ENCODE measurements at regions not wholly inside any gene's neighbourhood (a gene's known extent, or its start where the extent isn't known, plus 50 kb on each side); places are given as distances from the start of the nearest gene placed in this dataset.

- TF ChIP-seq, protein P1, sequence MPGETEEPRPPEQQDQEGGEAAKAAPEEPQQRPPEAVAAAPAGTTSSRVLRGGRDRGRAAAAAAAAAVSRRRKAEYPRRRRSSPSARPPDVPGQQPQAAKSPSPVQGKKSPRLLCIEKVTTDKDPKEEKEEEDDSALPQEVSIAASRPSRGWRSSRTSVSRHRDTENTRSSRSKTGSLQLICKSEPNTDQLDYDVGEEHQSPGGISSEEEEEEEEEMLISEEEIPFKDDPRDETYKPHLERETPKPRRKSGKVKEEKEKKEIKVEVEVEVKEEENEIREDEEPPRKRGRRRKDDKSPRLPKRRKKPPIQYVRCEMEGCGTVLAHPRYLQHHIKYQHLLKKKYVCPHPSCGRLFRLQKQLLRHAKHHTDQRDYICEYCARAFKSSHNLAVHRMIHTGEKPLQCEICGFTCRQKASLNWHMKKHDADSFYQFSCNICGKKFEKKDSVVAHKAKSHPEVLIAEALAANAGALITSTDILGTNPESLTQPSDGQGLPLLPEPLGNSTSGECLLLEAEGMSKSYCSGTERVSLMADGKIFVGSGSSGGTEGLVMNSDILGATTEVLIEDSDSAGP (CRISPR knock-in tag; IDR thresholded peaks at IDR 0.05; ENCODE audit: borderline replicate concordance): peak; percentile 70; the same call in 1 of the 2 replicates
- TF ChIP-seq GMEB2 (CRISPR knock-in tag; IDR thresholded peaks at IDR 0.05; ENCODE audit: low read depth) (no peak), HNRNPLL (IDR thresholded peaks at IDR 0.05; ENCODE audit: low read depth, low read length, poor library complexity, severe bottlenecking) (peak; percentile 56), MAF1 (CRISPR knock-in tag; IDR thresholded peaks at IDR 0.05; ENCODE audit: borderline replicate concordance) (0 out of 2 replicates have a peak, but pooled peaks have one; percentile 25), MYC (CRISPR knock-in tag; IDR thresholded peaks at IDR 0.05; ENCODE audit: borderline replicate concordance) (no peak), ZNF3 (CRISPR knock-in tag; IDR thresholded peaks at IDR 0.05) (peak; percentile 92), FOXA1 (IDR thresholded peaks at IDR 0.05) (no peak), FOXA1 (CRISPR knock-in tag; IDR thresholded peaks at IDR 0.05) (peak; percentile 14; the same call in 1 of the 2 replicates), XRCC5 (optimal IDR thresholded peaks at IDR 0.05; ENCODE audit: low read length) (peak; percentile 87), TSC22D2 (CRISPR knock-in tag; IDR thresholded peaks at IDR 0.05; ENCODE audit: borderline replicate concordance) (peak; percentile 54; the same call in 1 of the 2 replicates), NFATC3 (CRISPR knock-in tag; IDR thresholded peaks at IDR 0.05) (no peak), FOSL2 (CRISPR knock-in tag; IDR thresholded peaks at IDR 0.05) (peak; percentile 37; the same call in 1 of the 2 replicates), SALL1 (CRISPR knock-in tag; IDR thresholded peaks at IDR 0.05) (0 out of 2 replicates have a peak, but pooled peaks have one; percentile 32), KDM1A (CRISPR knock-in tag; IDR thresholded peaks at IDR 0.05) (peak; percentile 77), ZNF782 (CRISPR knock-in tag; IDR thresholded peaks at IDR 0.05; ENCODE audit: borderline replicate concordance) (0 out of 2 replicates have a peak, but pooled peaks have one; percentile 20)
- TF ChIP-seq, protein P2, sequence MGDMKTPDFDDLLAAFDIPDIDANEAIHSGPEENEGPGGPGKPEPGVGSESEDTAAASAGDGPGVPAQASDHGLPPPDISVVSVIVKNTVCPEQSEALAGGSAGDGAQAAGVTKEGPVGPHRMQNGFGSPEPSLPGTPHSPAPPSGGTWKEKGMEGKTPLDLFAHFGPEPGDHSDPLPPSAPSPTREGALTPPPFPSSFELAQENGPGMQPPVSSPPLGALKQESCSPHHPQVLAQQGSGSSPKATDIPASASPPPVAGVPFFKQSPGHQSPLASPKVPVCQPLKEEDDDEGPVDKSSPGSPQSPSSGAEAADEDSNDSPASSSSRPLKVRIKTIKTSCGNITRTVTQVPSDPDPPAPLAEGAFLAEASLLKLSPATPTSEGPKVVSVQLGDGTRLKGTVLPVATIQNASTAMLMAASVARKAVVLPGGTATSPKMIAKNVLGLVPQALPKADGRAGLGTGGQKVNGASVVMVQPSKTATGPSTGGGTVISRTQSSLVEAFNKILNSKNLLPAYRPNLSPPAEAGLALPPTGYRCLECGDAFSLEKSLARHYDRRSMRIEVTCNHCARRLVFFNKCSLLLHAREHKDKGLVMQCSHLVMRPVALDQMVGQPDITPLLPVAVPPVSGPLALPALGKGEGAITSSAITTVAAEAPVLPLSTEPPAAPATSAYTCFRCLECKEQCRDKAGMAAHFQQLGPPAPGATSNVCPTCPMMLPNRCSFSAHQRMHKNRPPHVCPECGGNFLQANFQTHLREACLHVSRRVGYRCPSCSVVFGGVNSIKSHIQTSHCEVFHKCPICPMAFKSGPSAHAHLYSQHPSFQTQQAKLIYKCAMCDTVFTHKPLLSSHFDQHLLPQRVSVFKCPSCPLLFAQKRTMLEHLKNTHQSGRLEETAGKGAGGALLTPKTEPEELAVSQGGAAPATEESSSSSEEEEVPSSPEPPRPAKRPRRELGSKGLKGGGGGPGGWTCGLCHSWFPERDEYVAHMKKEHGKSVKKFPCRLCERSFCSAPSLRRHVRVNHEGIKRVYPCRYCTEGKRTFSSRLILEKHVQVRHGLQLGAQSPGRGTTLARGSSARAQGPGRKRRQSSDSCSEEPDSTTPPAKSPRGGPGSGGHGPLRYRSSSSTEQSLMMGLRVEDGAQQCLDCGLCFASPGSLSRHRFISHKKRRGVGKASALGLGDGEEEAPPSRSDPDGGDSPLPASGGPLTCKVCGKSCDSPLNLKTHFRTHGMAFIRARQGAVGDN (CRISPR knock-in tag; IDR thresholded peaks at IDR 0.05): peak; percentile 70
- TF ChIP-seq, protein P3, sequence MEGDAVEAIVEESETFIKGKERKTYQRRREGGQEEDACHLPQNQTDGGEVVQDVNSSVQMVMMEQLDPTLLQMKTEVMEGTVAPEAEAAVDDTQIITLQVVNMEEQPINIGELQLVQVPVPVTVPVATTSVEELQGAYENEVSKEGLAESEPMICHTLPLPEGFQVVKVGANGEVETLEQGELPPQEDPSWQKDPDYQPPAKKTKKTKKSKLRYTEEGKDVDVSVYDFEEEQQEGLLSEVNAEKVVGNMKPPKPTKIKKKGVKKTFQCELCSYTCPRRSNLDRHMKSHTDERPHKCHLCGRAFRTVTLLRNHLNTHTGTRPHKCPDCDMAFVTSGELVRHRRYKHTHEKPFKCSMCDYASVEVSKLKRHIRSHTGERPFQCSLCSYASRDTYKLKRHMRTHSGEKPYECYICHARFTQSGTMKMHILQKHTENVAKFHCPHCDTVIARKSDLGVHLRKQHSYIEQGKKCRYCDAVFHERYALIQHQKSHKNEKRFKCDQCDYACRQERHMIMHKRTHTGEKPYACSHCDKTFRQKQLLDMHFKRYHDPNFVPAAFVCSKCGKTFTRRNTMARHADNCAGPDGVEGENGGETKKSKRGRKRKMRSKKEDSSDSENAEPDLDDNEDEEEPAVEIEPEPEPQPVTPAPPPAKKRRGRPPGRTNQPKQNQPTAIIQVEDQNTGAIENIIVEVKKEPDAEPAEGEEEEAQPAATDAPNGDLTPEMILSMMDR (CRISPR knock-in tag; IDR thresholded peaks at IDR 0.05): peak; percentile 92
- TF ChIP-seq, protein P4, sequence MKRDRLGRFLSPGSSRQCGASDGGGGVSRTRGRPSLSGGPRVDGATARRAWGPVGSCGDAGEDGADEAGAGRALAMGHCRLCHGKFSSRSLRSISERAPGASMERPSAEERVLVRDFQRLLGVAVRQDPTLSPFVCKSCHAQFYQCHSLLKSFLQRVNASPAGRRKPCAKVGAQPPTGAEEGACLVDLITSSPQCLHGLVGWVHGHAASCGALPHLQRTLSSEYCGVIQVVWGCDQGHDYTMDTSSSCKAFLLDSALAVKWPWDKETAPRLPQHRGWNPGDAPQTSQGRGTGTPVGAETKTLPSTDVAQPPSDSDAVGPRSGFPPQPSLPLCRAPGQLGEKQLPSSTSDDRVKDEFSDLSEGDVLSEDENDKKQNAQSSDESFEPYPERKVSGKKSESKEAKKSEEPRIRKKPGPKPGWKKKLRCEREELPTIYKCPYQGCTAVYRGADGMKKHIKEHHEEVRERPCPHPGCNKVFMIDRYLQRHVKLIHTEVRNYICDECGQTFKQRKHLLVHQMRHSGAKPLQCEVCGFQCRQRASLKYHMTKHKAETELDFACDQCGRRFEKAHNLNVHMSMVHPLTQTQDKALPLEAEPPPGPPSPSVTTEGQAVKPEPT (CRISPR knock-in tag; IDR thresholded peaks at IDR 0.05; ENCODE audit: low read depth): peak; percentile 31; the same call in 1 of the 2 replicates
Measured at GRCh38 chr16:85303354-85303883, 191.1 kb upstream of the CIBAR2 start (continued).
